Keratinocyte (primary cell): ENCODE measurements at regions not wholly inside any gene's neighbourhood (a gene's known extent, or its start where the extent isn't known, plus 50 kb on each side); places are given as distances from the start of the nearest gene placed in this dataset.

ENCODE experiments used
- CTCF ChIP-seq, 3 experiments: IDR thresholded peaks in 1 of 3; conservative IDR thresholded peaks in 1 of 3; optimal IDR thresholded peaks in 1 of 3; 2 replicates in 2 of 3; 3 replicates in 1 of 3; pipeline versions ENCODE3 to v1.5.1; 2011; ENCODE audit warnings: low read length in 3 of 3, mild to moderate bottlenecking in 3 of 3, moderate library complexity in 2 of 3, control low read depth in 1 of 3, inconsistent platforms in 1 of 3; ENCODE audit not compliant: insufficient read depth in 2 of 3; ENCODE audit errors: extremely low read depth in 1 of 3
- EZH2 ChIP-seq: IDR thresholded peaks from one replicate; pipeline ENCODE4 v1.6.1; 2012; ENCODE audit warnings: inconsistent platforms, mild to moderate bottlenecking, low read length, moderate library complexity

GRCh38 chr11:106533046-106533445 lies 455.6 kb downstream of the AASDHPPT start:
- TF ChIP-seq CTCF (optimal IDR thresholded peaks at IDR 0.05 in 1 of 3, IDR thresholded peaks at IDR 0.05 in 1 of 3, conservative IDR thresholded peaks at IDR 0.05 in 1 of 3; ENCODE audit: extremely low read depth in 1 of 3, insufficient read depth in 2 of 3, low read length in 3 of 3) (no peak), EZH2 (no peak)
